ENCODE measurements at regions not wholly inside any gene's neighbourhood (a gene's known extent, or its start where the extent isn't known, plus 50 kb on each side); places are given as distances from the start of the nearest gene placed in this dataset.

DNA sequence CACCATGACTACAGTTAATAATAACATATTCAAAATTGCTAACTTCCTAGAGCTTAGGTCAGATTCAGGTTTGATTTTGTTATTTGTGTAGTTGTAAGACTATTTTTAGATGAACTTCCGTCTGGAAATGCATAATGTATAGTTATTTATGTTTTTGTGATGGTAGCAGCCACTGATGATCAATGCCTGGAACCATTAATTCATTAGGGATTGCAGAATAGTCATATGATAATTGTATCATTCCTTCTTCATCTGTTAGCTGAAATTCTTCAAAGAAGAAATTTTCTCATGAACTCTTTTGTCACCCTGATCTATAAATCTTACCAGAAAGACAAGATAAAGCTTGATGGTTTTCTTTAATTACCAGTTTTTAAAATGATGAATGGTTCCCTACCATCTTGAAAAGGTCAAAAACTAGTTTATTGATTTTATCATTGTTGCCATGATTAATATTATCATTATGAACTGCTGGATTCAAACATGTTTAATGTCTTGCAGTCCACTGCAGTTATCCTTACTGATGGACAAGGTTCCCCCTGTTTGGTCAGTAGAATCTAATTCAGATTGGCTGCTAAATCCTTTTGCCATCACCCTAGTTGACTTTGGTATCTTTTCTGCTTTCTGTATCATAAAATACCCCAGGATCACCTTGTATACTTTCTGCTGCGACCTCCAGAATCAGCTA lies 433.3 kb downstream of the GPAM start:
- DNase-seq, result no peak

DNA sequence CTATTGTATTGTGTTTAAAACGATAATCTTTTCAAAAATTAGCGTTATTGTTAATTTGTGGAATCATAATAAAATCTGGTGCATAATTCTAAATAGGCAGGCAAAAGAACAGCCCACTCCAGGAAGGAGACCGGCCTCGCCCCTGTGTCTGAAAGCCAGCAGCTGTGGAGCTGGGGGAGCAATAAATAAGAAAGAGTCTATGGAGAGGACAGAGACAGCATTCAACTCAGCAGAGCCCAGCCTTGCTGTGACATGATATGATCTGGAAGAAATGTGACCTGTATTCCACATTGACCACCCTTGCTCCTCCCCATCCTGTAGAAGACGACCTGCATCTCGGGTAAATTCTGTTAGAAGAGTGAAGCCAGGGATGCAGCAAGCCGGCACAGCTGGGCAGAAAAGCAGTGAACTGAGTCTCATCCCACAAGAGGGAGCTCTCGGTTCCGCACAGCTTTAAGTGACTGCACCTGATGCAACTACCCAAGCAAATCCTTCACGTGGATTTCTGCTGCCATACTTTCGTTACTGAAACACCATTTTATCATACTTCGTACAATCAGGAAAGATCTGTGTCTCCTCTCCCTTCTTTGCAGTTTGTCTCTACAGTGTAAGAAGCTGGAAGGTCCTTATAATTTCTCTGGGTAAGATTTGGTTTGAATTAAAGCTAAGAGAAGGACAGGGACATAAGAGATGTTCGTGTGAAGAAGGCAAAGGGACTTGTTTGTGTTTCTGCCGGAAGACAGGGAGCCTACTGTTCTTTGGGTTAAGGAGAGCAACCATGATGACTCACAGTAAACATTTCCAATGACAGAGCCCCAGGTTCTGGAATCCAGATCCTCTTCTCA lies 427.1 kb downstream of the GPAM start:
- peak; percentile 29 for DNase-seq

DNA sequence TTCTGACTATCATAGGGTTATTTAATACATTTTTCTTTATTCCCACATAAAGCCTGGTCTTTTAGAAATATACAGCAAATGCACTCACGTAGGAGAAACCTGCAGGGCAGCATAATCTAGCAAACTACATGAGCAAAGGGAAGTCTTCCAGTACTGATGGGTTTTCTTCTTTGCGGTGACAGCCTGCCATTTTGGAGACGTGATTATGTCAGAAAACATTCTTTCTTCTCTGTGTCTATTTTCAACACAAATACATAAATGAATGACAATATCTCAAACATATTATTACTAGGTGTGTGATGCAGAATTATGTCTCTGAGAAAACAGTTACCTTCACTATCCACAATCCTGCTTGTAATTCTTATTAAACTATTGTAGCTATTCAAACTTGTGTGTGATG lies 425.0 kb downstream of the GPAM start:
- DNase-seq, result no peak

DNA sequence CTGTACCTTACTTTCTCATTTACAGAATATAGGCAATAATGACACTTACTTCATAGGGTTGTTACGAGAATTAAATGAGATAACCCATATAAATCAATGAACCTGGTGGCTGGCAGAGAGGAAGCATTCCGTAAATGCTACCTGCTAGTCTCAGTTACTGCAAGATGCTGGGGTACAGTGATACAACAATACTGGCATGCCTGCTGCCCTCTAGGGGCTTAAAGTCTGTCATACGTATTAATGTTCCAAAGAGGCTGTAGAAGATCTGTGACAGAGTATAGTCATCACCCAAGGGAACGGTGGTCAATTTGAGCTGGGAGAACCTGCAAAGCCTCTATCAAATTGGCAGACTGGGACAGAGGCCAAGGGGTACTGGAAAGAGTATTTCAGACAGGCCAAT lies 421.5 kb downstream of the GPAM start:
- no peak for DNase-seq

DNA sequence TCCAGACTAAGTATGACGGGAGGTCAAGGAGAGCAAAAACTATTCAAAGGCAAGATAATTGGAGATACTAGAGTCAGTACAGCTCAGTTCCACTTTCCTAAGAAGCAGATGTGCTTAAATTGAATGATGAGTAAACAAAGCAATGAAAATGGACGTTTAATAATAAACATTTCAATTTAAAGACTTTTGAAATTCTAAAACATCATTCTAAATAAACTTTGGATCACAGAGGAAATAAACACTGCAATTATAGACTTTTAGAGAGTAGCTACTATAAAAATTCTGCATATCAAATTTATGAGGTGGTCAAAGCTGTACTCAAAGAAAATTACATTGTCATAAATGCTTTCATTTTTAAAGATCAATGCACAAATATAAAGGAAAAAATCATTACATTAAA lies 418.3 kb downstream of the GPAM start:
- DNase-seq, result no peak

DNA sequence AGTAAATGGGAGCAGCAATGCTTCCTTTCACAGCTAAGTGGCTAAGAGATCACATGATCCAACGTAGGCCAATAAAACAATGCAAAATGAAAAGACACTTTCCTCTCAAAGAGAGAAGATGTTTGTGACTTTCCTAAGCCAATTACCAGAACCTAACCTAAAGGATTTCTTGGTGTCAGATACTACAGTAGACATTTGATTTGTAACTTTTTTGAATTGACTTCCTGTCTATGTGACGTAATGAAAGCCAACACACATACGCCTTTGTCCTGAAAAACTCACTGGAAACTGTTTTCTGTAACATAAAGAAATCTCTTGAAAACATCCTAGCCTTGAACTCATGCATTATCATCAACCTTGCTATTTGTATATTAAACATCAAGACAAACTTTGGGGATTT lies 417.1 kb downstream of the GPAM start:
- DNase-seq, result no peak

DNA sequence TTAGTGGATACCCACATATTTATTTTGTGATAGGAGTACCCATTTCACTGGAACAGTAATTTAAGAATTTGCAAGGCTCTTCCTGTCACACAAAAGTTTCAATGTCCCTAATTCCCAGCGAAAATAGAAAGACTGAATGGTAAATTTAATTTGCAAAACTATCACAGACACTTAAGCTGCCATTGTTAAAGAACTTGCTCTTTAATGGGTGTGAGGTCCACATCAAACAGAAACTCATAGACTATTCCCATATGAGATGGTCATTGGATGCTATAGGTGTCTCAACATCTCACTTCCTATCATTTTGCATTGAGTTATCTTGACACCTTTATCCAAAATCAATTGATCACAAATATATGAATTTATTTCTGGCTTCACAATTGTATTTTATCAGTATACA lies 415.9 kb downstream of the GPAM start:
- no peak for DNase-seq

DNA sequence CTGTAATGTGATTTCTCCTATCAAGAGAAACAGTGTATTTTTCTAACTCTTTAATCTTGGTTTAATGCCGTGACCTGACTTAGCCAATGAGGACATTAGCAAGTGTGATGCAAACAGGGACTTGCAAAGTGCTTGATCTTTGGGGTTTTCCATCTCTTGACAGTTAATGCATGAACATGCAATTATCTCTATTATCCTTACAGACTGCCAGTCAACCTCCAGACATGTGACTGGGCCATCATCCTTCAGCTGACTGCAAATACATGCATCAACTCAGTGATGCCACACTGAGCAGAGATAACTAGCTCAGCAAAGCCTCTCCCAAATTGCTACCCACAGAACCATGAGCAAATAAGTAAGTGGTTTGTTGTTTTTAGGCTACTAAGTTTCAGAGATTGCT lies 409.6 kb downstream of the GPAM start:
- DNase-seq, result no peak

DNA sequence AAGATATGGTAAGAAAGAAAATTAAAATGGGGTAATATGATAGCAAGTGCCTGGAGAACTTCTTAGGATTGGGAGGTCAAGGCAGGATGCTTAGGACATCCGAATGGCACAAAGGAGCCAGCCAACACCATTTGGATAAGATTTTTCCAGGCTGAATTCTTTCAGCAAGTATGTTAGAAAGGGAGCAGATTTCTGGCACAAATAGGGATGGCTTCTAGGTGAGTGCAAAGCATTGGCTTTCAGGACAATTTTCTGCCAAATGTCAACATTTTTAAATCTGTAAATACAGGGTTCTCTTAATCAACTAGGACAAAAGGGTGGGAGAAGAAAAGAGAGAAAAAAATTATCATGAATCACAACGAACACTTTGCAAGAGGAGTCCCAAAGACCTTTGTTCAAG lies 409.1 kb downstream of the GPAM start:
- DNase-seq, result no peak

DNA sequence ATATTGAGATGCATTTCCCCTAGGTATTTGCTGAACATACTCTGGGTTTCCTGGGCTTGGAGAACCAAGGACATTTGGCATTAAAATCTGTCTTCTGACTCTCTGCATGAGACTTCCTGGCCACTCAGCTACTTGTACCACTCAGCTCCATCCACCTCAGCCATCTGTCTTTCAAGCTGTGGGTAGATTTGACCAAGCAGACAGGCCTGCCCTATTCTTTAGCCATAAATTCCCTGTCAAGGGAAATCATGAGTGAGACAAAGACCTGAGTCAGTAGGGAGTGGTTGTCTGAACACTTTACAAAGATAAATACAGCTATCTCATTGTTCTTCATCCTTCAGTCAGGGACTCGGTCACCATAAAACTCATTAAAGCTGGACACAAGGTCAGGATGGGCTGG lies 399.1 kb downstream of the GPAM start:
- DNase-seq, result no peak

DNA sequence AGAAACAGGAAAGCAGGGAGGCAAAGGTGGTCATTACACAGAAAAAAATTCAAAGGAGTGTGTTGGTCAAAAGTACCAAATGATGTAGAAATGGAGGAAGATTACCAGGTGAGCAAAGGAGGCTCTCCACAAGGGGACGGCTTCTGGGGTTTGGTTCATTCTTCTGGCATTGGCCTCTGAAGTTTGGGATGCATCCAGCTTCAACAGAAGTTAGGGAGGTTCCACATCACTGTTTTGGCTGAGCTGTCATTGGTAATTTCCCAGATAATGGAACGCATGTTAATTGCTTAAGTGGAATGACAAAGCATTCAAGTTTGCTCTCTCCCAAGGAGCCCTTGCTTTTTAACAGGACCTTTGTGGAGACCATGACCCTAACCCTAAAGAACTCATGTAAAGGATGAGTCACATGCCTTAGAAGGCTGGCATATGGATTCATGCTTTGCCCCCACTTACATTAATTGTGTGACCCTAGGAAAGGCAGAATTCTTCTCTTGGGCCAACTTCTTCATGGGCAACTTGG lies 398.6 kb downstream of the GPAM start:
- DNase-seq, result no peak

DNA sequence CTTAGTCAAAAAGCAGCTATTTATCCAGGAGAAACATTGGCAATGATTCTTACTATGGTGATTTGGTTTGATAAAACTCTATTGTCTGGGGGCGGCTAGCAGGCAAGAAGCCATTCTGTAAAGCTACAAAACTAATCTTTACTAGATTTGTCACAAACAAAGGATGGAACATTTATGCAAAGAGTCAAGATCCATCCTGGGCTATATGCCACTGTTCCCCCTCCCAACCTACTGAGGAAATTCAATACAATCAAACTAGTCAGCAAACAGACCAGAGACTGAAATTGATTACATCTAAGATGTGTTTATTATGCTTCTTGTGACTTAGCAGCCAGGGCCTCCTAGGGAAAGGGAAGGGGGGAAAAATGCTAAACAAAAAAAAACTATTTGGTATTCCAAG lies 397.6 kb downstream of the GPAM start:
- DNase-seq, result no peak

DNA sequence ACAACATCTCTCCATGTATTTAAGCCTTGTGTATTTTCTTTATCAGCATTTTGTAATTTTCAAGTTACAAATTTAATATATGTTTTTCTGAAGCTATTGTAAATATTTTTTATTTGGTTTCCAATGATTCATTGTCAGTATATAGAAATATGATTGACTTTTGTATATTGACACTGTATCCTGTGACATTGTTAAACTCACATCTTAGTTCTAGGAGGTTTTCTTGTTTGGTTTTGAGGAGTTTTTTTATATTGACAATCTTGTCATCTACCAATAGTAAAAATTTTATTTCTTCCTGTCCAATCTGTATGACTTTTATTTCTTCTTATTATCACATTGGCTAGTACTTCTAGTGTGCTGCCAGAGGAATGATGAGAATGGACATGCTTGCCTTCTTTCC lies 393.7 kb downstream of the GPAM start:
- DNase-seq, result no peak

DNA sequence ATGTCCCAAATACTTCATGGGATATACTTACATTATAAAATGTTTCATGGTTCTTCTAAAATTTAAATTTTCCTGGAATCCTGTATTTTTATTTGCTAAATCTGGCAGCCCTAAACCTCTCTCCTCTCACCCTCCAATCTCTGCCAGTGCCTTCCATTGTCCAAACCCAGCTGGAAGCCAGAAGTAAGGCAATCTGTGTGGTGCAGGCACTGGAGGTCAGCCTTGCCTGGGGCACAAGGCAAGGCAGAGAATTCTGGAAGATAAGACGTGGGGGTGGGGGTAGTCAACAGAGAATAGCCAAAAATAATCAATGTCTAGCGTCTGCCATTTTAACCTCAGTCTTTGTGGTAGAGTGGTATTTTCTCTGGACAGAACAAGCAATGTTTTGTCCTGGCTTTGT lies 381.7 kb downstream of the GPAM start:
- DNase-seq, result no peak

DNA sequence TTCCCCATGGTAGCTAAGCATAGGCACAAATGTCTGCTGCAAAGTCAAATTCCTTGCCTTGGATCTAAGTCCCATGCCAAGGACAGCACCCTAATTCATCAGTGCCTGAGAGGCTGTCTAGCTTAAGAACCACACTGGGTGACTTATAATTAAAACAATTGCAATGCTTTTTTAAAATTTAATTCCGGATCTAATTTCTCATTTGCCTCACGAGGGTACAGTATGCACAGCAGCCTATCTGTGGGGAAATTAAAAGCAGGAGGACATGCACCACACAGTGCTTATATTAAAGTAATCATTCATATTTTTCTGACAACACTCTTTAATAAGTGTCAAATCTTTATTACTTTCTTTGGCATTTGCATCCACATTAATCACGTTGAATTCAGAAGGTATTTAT lies 378.8 kb downstream of the GPAM start:
- DNase-seq, result no peak

DNA sequence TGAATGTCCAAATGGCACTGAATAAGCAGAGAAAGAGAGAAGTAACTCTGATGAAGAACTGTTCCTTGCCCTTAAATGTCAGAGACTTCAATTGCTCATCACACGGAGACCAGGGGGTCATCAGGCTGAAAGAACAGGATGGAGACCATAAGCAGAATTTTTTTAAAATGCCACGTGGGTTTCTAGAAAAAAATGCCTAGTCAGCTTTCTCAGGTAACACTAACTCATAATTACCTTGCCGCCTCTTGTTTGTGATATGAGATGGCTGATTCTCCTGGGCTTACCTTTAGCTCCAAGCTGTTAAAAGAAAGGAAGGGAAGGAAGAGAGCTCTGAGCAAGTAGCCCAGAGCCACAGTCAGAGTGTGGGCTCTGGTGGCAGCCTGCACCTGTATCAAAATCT lies 372.0 kb downstream of the GPAM start:
- DNase-seq, result no peak

DNA sequence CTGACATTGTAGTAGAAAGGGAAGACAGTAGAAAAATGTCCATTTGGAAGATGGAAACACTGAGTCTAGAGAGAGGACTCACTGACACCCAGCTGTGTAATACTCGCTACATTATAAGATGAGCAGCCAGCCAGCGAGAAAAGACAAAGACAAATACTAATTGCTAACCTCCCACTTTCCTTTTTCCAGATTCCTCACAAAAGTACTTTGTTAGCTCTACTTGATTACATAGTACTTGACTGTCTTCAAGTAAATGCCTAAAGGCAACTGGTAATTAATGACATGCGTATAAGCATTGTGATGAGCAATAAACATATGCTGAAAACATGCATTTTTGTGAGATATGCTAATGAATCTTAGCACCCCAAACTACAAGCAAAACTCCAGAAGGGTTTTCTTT lies 363.1 kb downstream of the GPAM start:
- no peak for DNase-seq

DNA sequence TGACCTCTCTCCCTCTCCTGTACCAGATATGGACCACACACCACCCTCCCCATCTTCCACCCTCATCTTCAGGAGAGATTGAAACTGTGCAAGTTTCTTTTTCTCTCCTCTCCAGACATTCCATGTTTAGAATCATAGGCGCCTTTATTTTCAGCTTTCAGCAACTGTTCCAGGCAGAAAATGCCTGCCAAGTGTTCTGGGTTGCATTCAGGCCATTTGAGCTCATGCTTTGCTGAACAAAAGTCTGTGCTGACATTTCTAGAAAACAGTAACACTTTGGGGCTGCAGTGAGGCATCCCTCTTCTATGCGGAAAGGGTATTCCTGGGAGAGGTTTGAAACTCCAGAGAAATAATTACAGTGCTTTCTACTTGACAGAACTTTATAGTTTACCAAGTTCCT lies 361.7 kb downstream of the GPAM start:
- peak; percentile 36 for DNase-seq

DNA sequence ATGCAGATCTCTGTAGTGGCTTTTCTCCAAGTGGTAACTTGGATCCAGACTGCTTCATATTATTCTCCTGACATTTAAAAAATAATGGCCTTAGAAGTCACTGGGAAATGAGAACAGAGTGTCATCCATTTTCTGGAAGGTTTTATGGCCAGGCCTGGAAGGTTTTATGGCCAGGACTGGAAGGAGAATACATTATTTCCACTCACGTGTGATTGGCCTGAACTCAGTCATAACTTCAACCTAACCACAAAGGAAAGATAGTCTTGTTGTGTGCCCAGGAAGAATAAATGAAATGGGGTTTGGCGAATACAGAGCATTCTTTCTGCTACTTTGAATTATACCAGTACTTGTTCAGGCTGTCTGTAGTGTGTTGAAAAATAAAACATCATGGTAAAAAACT lies 360.9 kb downstream of the GPAM start:
- no peak for DNase-seq

DNA sequence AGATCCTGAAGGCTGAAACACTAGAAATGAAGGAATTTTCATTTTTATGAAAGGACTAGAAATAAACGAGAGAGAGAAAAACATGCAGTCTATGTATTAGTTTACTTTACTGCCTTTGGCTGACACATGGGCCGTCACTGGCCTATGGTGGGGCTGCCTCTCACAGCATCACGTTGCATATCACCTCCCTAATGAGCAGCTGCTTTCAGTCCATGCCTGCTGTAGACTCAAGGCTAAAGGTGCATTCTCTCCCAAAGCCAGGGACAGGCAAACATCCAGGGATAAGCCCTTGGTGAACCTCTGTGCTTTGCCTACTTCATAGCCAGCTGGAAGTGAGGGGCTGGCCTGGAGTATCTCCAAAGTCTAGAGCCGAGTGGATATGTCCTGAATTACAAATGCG lies 359.4 kb downstream of the GPAM start:
- peak; percentile 33 for DNase-seq

DNA sequence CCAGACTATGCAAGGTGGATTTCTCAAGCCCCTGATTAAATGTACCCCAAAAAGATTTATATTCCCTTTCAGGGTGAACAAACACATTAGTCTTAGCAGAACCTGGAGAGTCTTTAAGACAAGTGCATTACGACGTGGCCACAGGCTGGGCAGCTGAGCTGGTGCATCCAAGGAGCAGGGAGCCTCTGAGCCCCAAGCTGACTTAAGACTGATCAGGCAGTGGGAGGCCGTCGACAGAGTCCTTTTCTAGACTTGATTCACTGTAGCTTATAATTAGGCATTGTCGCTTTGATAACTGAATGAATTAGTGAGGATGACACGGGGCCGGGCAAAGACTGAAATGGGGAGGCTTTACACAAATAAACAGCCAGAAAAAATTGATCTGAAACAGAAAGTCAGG lies 353.2 kb downstream of the GPAM start:
- DNase-seq, result no peak

DNA sequence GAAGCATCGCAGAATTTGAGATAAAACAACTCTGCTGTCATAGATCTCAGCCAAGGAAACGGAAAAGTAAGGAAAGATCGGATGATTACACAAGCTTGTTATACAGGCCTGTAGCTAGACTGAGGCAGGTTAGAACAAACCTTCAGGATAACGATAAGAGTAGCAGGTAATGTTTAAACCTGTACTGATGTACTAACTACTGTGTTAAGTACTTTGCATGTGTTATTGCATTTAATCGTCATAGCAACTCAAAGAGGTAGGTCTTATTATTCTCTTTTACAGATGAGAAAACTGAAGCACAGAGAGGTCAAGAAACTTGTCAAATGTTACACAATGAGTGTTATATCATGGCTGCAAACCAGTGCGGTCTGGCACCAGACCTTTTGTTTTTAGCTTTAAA lies 352.5 kb downstream of the GPAM start:
- DNase-seq, result no peak

DNA sequence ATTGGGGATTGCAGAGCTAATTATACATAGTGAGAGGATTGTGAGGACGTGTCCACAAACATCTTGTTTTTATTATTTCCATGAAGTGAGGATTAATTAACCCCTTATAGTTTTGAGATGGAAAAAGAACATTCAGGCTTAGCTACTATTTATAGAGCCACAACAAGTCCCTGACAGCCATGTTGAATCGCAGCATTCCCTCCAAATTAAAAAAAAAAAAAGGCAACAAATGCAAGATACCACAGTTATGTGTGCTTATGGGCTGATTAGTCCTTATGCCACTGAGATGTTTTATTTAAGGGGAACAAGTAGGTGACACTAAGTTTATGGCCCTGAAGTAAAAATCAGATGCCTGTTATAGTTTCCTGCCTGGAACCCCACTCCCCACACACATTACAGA lies 350.3 kb downstream of the GPAM start:
- DNase-seq, result no peak

DNA sequence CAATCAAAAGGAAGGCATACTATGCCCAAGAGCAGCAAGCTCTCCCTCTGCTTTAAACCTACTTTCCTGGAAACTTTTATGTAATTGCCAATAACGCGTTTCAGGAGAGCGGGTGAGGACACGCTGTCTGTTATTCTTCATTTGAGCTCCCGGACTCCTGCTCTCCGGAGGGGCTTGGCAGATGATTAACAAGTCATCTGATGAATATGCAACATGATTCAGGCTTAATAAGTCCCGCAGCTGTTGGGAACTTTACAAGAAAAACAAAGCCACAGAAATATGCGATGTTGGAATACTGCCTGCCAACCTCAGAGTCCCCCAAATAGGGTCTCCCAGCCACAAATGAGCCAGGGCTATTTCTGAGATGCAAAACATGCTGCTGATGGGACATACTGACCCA lies 348.0 kb downstream of the GPAM start:
- peak; percentile 42 for DNase-seq

DNA sequence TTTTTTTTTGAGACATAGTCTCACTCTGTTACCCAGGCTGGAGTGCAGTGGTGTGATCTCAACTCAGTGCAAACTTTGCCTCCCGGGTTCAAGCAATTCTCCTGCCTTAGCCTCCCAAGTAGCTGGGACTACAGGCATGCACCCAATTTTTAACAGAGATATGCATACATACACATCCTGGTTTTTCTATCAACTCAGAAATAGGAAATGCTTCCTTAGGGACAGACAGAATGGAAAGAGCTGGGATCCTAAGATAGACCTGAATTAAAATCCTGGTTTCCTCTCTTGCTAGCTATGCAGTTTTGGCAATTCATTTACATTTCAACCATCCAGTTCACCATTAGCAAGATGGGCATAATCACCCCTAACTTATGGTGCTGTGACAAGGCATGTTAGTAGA lies 347.5 kb downstream of the GPAM start:
- DNase-seq, result no peak

Data from femur (tissue), 1 donor.